HG03139 (cell line): ENCODE measurements at regions not wholly inside any gene's neighbourhood (a gene's known extent, or its start where the extent isn't known, plus 50 kb on each side); places are given as distances from the start of the nearest gene placed in this dataset.

Experiments
- ATAC-seq: cut with Tn5 transposase; IDR thresholded peaks from one replicate; pipeline ENCODE4 v1.9.1; 2021; ENCODE audit not compliant: unreplicated experiment

- ATAC-seq: no peak
Measured at GRCh38 chr1:163406772-163407171, 85.0 kb downstream of the NUF2 start.

DNA sequence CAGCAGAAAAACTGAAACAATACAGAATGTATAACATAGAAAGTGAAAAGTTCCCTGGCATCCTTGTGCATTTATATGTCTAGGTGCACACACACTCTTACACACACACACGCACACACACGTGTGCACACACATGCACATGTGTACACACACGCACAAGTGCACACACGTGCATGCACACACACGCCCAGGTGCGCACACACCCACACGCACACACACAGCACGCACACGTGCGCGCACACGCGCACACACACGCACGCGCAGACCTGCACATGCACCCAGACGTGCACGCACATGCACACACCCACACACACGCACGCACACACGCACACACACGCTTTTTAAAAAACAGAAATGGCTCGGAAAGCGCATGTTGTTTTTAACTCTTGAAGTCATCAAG lies 86.5 kb downstream of the NUF2 start:
- no peak for ATAC-seq

GRCh38 chr1:163410073-163410999 lies 88.6 kb downstream of the NUF2 start:
- no peak for ATAC-seq

DNA sequence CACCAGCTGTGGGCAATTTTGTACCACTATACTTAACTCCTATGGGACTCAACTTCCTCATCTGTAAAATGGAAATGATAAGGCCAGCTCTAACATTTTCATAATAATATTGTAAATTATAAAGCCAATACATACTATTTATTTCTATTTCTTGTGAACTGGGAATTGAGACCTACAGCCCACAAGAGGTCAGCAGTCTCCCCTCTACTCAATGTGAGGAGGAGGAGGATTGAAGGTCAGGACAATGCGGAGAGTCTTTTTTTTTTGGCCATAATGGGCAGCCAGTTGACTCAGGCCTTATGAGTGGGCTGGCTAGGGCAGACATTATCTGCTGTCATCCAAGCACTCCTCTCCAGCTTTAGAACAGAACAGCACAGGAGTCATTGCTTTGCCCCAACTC lies 90.5 kb downstream of the NUF2 start:
- no peak for ATAC-seq

DNA sequence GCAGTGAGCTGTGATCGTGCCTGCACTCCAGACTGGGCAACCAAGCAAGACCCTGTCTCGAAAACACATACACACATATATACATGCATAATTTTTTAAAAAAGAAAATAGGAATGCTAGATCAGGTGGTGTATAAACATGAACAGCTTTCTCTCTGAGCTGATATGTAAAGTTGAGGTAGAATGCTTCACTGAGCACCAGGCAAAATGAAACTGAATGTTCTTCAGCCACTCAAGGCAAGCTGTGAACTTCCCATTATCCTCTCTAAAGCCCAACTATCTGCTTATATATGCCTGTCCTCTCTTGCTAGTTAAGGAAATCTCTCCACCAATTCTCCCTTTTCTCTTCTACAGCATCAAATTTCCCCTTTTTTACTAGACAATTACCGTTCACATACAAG lies 93.0 kb downstream of the NUF2 start:
- ATAC-seq: peak; percentile 90

GRCh38 chr1:163421701-163422100 lies 99.9 kb downstream of the NUF2 start:
- no peak for ATAC-seq

DNA sequence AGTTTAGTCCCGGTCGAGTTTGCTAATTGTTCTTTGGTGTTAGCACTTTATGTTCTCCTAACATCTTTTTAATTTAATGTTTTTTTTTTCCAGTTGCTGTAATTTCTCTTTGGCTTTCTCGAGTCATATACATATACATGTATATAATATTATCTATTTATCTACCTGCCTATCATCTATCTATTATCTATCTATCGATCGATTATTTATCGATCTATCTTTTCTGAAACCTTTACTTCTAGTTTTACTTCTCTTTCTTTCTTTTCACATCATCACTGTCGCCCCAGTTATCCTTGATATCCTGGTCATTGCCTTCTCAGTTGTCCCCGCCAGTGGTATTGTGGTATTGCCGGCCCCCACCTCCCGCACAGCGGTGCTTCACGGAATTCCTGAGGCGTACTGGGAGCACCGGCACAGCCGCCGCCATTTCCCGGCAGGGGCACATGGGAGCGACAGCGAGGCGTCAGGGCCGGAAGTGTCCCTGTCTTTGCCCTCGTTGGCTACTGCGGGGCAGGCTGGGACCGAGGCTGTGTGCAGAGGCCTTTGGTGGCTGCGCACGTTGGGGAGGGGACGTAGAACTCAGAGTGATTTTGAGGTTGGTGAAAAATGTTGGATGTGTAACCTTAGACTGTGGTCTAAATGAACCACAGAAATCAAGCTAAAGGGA lies 101.1 kb downstream of the NUF2 start:
- ATAC-seq: no peak

GRCh38 chr1:163426505-163427251 lies 104.9 kb downstream of the NUF2 start:
- no peak for ATAC-seq

DNA sequence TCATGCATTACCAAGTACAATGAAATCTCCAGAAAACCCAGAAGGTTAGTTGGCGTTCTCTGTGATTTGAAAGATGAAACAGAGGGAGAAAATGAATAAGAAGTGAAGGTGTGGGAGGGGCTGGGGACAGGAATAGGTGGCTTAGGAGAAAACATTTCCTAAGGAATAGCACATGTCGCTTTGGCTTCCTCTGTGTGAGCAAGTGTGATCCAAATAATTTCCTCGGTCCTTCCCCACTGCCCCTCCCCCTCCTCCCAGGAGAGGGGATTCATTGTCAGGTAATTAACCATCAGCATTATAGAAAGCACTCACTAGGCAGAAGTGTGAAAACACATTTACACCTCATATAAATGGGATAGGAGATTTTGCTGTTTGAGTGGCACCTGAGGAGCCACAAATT lies 105.5 kb downstream of the NUF2 start:
- ATAC-seq: no peak

DNA sequence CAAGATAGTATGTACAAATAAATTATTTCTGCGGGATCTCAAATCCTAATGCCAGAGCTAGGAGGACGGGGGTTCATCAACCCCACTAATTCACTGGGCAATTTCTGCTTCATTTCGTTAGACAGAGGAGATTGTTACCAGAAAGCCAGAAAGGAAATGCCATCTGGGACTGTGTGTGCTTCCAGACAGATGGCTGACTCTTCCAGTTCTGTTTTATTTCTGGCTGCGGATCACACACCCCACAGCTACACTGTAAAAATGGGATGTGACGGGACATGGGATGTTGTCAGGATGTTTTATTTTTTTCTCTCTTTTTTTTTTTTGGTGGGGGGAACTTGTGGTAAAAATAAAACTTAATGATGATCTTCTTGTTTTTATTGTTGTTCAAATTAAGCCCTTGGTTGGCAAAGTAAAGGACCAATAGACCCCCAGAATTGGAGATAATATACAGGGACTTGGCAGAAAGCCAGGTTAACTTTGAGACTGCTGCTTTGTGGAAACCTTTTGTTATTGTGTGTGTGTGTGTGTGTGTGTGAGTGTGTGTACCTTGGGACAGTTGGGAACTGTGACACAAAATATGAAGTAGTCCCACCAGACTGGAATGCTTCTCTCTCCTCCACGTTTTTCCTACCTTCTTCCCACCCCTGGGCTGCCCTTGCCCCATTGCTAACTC lies 114.5 kb downstream of the NUF2 start:
- ATAC-seq: no peak

GRCh38 chr1:163439471-163439870 lies 117.7 kb downstream of the NUF2 start:
- ATAC-seq: no peak

DNA sequence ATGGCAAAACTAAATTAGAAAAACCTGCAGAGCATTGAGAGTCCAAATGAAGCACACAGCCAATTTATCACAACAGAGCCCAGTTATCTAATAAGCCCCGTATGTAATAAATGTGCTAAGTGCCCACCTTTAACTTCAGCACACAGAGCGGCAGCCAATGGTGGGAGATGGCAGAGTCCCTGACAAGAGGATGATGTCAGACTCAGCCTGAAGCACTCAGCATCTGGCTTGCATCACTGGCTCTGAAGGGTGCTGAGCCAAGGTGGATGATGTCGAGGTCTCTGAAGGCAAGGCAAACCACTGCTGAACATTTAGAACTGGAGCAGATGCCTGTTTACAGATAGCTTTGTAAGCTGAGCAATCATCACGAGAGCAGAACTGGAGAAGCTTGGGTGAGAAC lies 118.3 kb downstream of the NUF2 start:
- no peak for ATAC-seq

- ATAC-seq: no peak
Measured at GRCh38 chr1:163442231-163442879, 120.6 kb downstream of the NUF2 start.

GRCh38 chr1:163442895-163443294 lies 121.1 kb downstream of the NUF2 start:
- no peak for ATAC-seq

DNA sequence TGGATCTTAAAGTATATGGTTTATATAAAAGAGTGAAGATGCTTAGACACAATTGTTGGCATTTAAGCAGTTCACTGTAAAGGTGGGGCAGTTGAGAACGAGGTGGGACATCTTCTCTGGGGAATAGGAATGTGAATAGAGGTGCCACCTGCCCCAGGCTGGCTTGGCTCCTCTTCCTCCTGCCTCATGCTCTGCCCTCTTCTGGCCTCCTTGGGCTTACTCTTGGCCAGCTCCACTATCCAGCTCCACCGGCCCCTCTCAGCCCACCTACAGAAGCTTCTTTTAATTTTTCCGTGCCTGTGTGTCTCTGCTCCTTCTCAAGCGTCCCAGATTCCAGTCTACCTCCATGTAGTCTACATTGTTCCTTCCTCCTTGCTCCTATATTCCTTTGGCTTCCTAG lies 122.1 kb downstream of the NUF2 start:
- ATAC-seq: no peak

GRCh38 chr1:163444665-163445064 lies 122.9 kb downstream of the NUF2 start:
- ATAC-seq: no peak

DNA sequence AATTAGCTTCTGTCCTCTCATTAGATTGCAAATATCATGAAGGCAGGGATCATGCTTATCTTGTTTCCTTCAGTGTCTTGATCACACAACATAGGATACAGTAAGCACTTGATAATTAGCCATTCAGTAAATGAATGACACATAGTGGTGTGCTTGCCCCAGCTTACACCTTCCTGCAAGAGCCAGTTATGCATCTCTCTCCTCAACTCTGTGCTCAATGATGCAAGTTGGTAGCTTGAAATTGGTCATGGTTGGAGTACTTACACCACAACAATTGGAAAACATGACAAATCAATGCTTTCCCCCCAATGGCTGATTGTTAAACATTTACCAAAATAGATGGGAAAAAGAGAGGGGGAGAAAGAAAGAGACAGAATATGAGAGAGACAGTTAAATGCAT lies 129.2 kb downstream of the NUF2 start:
- no peak for ATAC-seq

GRCh38 chr1:163459539-163459938 lies 137.8 kb downstream of the NUF2 start:
- no peak for ATAC-seq

GRCh38 chr1:163467289-163467688 lies 145.5 kb downstream of the NUF2 start:
- ATAC-seq: no peak

- no peak for ATAC-seq
Measured at GRCh38 chr1:163471779-163472650, 150.3 kb downstream of the NUF2 start.
